IPS DF 19.7 (cell line): ENCODE measurements at regions not wholly inside any gene's neighbourhood (a gene's known extent, or its start where the extent isn't known, plus 50 kb on each side); places are given as distances from the start of the nearest gene placed in this dataset.

Experiments
- DNase-seq: peaks from one replicate; pipeline ENCODE4 v3.0.0-alpha.2; 2013; ENCODE audit warnings: low read depth, low spot score

DNA sequence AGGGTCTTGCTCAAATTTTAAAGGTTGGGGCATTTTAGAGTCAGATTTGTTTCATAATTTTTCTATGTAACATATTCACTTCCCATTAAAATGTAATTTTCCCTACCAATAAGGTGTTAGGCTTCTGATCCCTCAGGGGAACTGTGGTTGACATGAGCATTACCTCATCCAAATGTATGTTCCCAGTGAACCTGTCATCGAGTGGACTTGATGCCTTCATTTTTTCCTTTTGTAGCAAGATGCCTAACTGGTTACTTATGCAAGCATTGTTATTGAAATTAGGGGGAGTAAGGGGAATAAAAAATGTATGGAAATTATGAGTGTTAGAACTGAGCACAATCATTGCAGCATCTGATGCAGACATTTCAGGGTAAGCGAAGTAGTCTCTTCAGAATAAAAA, 360.5 kb downstream of the BCKDHB start:
- no peak for DNase-seq

DNA sequence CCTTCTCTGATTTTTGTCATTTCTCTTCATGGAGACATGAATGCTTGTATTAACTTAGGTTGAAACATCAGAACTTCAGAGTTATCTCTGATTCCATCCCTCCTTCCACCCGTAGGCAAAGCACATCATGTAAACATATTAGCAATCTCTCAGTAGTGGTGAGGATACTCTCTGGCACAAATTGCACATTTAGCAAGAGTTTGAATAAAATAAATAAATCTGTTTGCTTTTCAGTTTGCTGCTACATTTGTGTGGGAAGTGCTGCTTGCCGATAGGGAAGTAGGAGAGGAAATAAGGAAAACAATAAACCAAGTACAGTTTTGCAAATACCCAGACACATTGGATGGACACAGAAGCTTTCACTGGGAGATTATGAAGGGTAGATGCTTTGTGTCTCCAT, 359.0 kb downstream of the BCKDHB start:
- DNase-seq = no peak

DNA sequence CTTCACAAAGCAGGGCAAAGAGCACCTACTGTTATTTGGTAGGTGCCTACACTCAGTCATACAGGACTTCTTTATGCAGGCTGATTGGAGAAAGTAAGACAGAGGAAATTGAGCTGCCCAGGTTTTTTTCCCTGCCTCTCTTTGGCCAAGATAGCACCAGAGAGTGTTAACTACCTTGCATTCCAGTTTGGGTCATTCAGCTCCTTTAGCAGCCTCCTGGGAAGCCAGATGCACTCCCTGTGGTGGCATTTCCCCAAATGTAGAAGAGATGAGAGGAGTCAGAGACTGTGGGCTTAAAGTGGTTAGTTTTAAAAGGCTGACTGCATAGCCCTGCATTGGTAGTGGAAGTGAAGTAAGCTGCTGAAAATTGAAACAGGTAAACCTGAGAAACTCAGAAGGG, 358.4 kb downstream of the BCKDHB start:
- DNase-seq = peak; percentile 20

DNA sequence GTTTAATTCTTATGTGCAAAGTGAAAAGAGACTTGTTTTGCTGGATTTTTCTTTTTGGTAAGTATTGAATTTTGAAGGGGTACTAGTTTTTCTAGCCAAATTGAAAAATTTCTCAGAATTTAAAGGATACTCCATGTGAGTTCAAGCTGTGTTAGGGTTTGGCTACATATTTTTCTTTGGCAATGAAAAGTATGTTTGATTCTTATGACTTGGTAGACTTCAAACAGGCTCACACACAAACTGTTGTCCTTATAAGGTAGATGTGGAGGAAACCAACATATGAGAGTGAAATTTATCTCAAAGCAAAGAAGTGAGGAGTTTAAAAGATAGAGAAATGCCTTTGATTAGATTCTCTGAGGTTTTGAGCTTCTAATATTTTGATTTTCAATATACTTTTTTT, 356.7 kb downstream of the BCKDHB start:
- DNase-seq = no peak

DNA sequence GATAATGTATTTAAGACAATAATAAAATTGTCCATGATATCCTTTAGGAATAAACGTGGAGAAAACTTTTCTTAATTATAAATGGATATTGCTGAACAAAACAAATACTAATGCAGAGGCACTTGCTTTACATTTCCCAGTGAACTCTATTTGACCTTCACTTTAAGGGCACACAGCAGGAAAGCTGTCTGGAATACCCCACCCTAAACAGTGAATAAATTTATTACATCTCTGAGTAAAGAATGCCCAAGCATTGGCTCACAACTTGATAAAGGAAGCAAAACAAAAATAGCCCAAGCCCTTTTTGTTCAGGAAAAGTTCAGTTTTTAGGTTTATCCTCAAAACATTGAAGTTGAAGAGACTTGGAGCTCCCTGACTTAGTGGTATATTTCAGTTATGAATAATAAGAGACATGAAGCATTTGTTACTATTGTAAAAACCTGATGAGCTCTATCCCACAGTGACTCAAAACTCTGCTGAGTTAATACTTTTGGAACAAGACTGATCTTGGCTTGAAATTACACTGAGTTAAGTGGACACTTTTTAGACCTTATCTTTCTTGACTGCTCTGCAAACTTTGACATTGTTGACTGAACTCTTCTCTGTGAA, 353.9 kb downstream of the BCKDHB start:
- DNase-seq = no peak

DNA sequence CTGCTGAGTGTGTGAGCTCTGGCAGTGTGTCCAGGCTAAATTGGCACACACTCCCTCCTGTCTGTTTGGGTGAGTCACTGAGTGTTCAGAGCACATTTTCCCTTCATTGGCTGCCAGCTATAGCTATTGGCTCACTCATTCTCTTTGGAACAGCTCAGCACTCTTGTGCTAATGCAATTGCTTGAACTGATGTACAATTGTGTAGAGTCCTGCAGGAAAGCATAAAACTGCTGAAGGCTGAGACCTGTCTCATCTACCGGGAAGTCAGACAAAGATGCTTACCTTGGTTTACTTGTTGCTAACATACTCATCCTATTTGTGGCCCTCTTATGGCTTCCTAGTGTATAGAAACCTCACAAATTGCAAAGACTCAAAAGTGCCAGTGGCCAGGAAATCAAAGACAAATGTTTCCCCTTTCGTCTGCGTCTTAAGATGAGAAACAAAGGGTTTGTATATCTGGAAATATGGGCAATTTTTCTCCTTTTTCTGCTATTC, 351.0 kb downstream of the BCKDHB start:
- no peak for DNase-seq

DNA sequence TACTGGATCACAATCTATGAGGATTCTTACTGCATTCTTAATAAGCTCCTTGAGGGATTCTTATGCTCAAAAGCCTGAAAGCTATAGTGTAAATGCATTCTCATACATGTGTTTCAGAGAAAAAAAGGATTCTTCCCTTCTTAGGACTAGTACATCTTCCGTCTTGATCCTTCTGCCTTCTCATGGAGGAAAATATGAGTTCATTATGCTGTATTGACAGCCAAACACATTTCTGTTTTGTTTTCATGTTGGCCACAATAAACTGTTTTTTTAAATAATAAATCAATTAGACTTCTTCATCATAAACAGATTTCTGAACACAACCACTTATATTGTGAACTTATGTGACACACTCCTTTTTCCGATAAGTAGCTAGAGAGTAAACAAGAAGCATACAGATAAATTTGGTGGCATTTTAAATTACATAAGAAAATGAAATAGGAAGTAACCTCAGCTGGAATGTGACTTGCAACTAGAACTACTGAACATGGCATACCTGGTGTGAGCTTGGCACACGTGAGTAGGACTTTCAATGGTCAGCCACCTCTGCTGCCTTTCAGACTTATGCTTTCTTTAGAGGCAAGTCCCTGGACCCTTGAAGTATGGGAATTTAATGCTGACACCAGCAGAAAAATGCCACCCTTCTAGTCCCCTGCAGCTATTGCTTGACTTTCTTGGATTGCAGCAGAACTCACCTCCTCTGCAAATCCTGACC, 350.4 kb downstream of the BCKDHB start:
- DNase-seq = no peak

DNA sequence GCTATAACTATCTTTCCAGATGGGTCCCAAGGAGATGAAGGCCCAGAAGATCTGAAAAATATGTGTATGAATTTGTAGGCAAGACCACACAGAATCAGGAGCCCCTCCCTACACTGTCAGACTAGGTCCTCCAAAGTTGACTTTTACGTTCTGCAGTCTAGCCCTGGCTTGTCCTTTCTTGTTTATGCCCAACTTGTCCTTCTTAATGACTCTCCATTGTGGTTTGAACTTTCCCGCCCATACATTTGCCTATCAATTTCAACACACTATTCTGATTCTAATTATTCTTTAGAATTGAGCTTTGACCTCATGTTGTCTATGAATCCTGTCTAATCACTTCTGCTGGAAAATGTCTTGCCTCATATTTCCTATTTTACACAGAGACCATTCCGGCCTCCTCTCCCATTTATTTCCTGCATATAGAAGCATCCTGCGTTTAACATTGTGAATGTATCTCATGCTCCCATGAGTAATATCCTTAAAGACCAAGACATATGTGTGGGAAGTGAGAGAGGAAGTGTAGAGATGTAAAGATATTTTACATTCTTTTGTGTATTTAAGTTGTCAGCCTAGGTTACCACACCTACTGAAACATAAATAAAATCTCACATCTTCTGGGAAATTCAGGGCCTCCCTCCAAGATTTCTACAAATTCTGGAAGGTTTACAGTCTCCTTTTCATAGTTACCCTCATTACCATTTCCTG, 348.3 kb downstream of the BCKDHB start:
- DNase-seq = no peak

DNA sequence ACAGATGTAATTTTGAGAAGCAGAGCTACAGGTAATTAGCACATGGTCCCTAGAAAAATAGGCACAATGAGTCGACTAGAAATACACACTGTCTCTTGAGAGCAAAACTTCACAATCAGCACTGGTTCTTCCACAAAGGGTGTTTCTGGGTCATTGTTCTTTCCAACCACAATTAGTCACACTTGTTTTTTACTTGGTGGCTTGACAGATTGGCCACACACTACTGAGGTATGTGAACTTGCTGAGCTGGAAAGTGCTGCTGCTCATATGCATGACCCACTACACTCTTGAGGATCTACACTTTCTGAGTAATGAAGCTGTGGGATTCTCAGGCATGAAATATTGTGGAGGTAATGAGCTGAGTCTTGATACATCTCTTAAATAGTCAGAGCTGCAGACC, 347.7 kb downstream of the BCKDHB start:
- no peak for DNase-seq

DNA sequence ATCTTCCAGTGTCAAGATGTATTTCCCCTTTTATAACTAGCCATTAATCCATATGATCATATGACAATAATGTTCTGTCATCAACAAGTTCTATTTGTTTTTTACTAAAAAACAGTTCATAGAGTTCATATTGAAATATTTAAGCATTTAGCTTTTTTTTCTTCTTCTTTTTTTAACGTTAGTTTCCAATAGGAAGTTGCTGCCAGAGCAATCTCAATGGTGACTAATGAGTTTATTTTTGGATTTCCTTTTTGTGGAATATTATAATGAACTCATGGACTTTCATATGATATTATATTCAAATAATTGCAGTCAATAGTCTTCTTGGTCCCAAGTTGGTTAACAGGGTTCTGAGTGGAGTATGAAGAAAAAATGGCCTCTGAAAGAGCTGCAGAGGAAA, 343.3 kb downstream of the BCKDHB start:
- DNase-seq = no peak

DNA sequence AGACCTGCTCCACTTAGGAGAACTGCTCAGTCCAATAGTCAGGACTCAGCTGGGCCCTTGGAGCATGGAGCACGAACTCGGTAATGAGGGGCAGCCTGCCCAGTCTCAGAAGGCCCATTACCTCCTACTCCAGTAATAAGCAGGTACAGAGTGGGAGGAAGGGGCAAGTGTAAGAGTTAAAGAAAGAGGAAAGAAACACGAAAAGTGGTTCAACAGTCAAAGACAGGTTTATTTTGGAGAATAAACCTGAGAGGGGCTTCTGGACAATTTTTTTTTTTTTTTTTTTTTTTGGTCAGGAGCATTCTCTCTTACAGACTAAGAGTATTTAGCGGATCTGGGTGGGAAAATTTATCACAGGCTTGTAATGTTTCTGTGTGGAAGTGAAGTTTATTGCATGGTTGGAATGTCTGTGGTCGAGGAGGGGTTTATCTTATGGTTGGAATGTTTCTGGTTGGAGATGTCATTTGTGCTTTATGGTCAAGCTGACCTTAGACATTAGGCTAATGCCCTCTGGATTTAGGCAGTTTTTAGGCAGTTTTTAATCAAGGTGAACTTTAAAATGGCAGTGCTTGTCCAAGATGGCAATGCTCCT, 340.1 kb downstream of the BCKDHB start:
- no peak for DNase-seq

DNA sequence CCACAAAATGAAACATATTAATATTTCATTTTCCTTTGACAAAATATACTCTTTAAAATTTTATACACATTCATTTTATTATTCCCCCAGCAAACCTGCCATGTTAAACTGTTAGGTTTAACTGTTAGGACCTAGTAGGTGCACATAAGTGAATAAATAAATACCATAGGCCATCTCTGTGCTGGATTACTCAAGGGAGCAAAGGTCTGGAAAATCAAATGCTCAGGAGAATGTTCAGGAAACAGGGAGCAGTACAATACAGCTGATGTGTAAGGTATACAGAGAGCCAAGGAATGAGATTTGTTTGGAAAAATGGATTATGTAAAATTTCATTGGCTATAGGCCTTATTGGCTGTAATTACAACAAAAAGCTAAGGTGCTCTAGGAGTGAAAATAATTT, 339.3 kb downstream of the BCKDHB start:
- no peak for DNase-seq

DNA sequence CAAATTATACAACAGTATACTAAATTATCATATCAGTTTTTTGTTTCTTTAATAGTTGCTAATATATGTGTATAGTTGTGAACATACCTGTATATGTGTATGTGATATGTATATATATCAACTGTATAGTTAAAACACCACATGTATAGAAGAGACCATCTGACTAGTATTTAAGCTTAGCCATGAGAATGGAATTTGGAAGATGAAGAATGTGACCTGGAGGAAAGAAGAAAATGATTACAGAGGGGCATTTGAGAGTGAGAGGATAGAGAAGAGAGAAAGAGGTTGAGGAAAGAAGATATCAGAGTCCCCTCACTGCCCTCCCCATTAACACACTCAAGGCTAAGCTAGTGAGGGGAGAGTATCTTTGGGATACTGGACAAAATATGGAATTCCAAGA, 335.9 kb downstream of the BCKDHB start:
- DNase-seq = no peak

DNA sequence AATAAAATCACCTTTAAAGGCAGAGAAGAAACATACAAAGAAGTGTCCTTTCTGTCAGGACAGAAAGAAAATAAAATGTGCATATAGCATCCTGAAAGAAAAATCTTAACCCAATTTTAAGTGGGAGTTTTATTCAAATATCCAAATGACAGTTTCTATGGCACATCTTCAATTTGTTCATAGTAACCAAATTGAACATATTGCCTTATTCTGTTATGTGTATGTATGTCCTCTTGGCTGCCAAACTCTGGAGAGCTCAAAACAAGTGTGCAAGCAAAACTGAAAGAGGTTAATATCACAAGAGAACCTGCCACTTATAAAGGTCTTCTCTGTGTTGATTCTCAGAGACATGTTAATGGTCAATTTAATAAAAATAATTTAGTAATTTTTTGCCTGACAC, 334.7 kb downstream of the BCKDHB start:
- DNase-seq = no peak

DNA sequence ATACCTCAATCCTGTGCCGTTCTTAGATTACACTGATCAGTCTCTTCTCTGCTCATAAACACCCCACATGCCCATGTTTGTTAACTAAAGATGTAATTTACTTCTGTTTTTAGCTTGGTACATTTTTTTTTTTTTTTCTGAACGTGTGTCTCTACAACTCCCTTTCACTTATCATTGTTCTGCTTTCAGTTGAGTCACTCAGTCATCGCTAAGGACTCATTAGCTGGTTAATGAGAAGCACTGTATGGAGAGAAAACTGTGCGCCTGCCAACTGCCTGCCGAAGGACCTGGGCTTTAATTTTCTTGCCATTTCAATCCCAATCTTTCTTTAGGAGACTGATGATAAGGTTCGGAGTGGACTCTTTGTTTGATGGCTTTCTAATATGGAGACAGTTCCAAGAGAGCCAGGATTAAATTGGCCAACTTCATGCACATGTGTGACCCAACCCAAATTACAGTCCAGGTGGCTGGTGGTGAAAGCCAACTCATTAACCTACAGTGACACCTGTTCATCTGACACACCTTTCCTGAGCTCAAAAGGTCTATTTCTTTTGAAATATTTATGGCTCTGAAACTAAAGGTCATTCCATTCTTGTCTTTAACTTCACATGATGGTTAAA, 334.1 kb downstream of the BCKDHB start:
- no peak for DNase-seq

DNA sequence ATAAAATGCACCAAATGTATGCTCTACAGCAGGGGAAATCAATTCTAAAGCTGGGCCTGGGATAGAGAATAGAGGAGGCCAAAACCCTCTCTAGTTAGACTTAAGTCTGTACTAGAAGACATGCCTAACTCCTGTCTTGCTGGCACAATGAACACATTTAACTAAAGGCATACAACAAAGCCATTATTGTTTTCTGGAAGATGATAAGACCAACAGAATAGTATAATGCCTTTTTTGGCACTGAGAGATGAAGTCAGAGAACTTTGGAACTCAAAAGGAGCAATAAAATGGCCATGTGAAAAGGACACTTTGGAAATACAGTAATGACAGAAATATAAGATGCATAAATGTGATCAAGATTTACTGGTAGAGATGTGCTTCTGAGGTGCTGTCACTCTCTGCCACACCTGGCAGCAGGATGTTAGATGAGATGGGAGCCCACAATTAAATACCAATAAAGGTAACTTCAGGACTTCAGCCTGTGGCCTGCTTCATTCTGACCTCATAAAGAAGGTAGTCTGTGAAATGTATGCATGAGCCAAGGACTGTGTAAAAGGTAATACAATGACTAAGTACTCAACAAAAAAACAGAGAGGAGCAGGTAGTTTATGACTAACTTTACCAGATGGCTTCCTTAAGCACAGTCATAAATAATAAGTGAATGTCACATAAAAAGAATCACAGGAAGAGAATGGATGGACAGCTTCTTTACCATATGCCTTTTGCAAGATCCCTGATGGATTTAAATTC, 333.4 kb downstream of the BCKDHB start:
- DNase-seq = no peak

DNA sequence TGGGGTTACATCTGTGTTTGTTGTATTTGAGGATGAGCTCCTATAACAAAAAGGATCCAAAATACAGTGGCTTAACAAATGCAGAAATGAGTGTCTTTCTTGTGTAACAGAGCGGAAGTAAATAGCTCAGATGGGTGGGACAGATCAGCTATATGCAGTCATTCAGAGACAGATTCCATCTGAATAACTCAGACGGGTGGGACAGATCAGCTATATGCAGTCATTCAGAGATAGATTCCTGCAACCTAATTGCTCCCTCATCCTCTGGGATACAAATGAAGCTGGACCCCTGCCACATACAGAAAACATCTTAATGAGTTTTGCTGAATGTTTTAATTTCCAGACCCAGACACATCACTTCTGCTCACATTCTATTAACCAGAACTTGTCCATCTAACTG, 332.3 kb downstream of the BCKDHB start:
- no peak for DNase-seq

DNA sequence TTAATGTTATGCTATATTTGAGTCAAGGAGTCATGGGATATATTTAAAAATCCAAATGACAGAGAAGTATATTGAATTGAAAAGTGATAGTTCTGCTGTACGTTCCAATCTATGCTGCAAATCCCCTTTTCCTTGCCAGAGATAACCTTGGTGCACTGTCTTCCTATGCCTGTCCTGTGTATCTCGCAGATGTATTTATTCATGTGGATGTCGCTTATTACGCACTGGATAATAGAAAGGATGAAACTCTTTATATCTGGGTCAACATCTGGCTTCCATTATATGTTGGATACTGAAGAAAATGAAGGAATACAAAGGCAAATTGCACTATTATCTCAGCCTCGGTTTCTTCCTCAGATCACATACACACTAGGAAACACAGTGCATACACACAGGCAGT, 331.3 kb downstream of the BCKDHB start:
- DNase-seq = no peak

DNA sequence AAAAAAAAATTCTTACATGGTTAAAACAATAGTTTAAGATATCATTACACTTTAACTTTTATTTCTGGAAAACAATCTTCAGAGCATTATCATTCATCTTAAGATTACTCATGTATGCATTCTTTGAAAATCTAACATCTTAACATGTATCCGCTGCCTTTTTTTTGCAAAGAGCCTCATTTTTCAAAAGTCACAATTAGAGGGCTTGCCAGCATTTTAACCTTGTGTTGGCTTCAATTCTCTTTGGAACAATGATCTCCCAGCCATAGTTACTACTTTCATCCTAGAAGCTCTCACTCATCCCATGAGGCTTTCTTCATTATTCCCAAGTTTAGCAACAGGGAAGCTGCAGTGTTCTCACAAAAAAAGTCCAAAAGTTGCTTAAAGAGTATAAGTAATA, 330.8 kb downstream of the BCKDHB start:
- no peak for DNase-seq

DNA sequence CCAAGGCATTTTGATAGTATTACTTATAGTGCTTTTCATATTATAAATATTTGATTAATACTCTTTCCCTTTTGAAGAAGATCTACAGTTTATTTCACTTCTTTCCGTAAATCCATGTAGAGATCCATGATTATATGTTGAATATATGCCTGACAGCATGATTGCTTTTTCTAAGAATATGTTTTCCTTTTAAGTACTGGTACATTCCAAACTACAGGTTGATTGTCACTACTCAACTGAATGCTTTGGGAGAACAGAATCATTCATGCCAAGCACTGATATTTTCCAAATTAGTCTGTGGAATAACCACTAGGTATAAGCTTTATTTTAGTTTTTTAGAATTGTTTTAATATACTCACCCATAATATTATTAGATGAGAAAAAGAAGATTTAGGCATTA, 330.2 kb downstream of the BCKDHB start:
- DNase-seq = no peak

DNA sequence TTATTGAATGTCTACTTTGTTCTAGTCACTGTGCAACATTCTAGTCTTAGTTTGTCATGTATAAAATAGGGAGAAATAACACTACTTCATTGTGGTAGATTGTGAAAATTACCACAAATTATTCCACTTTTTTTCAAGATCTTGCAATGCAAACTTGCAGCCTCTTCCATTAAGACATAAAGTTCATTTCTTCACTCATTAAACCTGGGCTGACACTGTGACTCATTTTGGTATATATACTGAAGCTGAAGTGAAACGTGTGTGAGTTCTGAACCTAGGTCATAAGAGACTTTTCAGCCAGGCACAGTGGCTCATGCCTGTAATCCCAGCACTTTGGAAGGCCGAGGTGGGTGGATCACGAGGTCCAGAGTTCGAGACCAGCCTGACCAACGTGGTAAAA, 329.0 kb downstream of the BCKDHB start:
- DNase-seq = no peak
